ENCODE measurements at regions not wholly inside any gene's neighbourhood (a gene's known extent, or its start where the extent isn't known, plus 50 kb on each side); places are given as distances from the start of the nearest gene placed in this dataset.

GRCh38 chr3:181362378-181362777 is 349.3 kb upstream of the SOX2 start:
- Histone ChIP-seq H3K27me3 (no peaks in the 10 kb centered on the region), H3K4me1 (no peaks in the 10 kb centered on the region), H3K9me3 (no peaks in the 10 kb centered on the region), H3K4me3 (no peak overlapping the region), H3K27ac (no peak overlapping the region), H3K36me3 (no peaks in the 10 kb centered on the region)
- no peak for DNase-seq (ENCODE audit: low spot score in 2 of 2)
- no peak for TF ChIP-seq EP300 (IDR thresholded peaks at IDR 0.05)

DNA sequence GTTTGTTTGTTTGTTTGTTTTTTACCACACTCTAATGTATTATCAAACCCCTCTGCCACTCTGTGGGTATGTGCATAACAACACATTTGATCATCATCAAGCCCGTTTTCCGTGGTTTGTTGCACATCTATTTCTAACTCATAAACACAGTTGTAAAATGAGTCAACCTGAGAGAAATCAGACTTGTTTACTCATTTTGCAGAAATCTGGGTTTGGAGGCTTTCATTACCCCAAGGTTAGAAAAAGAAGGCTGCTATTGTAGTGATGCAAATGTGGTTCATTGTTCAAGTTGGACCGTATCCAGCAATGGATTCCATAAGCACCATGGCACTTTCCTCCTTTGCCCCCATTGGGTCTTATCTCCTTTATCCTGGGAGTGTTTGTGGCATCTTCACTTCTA is 353.2 kb upstream of the SOX2 start:
- TF ChIP-seq, protein P1, sequence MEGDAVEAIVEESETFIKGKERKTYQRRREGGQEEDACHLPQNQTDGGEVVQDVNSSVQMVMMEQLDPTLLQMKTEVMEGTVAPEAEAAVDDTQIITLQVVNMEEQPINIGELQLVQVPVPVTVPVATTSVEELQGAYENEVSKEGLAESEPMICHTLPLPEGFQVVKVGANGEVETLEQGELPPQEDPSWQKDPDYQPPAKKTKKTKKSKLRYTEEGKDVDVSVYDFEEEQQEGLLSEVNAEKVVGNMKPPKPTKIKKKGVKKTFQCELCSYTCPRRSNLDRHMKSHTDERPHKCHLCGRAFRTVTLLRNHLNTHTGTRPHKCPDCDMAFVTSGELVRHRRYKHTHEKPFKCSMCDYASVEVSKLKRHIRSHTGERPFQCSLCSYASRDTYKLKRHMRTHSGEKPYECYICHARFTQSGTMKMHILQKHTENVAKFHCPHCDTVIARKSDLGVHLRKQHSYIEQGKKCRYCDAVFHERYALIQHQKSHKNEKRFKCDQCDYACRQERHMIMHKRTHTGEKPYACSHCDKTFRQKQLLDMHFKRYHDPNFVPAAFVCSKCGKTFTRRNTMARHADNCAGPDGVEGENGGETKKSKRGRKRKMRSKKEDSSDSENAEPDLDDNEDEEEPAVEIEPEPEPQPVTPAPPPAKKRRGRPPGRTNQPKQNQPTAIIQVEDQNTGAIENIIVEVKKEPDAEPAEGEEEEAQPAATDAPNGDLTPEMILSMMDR (IDR thresholded peaks at IDR 0.05) = no peak
- no peak for TF ChIP-seq EP300 (IDR thresholded peaks at IDR 0.05)
- no peak for TF ChIP-seq POLR2A (IDR thresholded peaks at IDR 0.05)

DNA sequence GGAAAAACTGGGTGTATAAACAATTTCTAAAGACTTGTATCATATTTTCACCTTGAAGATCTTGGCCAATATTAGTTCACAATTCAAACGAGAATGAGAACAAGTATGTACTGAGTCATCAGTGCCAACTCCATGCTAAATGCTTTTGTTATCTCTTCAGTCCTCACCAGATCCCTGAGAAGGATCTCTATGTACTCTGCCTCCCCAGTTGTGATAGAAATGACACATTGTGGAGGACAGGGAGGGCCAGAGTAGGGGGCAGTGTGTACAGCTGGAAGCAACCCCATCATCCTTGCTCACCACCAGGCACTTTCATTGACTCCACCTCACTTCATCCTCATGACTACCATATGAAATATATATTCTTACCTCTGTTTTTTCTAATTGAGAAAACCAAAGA is 353.7 kb upstream of the SOX2 start:
- TF ChIP-seq, protein P1 (IDR thresholded peaks at IDR 0.05) = no peak
- TF ChIP-seq POLR2A (IDR thresholded peaks at IDR 0.05) (no peak), EP300 (IDR thresholded peaks at IDR 0.05) (no peak)
- H3K4me3 ChIP-seq = no peak overlapping the region
- no peaks in the 10 kb centered on the region for H3K4me1 ChIP-seq
- no peaks in the 10 kb centered on the region for H3K27me3 ChIP-seq
- 24 to 32% methylated on average over 1 of the region's 1 CpG for WGBS, 2 donors
- no peaks in the 10 kb centered on the region for H3K9me3 ChIP-seq
- DNase-seq (ENCODE audit: low spot score in 2 of 2) = no peak
- H3K27ac ChIP-seq = no peak overlapping the region
- no peaks in the 10 kb centered on the region for H3K36me3 ChIP-seq

More for the DNA sequence above, 353.2 kb upstream of the SOX2 start:
- DNase-seq (ENCODE audit: low spot score in 2 of 2) = no peak
- Histone ChIP-seq H3K27me3 (no peaks in the 10 kb centered on the region), H3K27ac (no peak overlapping the region), H3K36me3 (no peaks in the 10 kb centered on the region), H3K9me3 (no peaks in the 10 kb centered on the region), H3K4me1 (no peaks in the 10 kb centered on the region), H3K4me3 (no peak overlapping the region)
- 66 to 81% methylated on average over 3 of the region's 3 CpGs for WGBS, 2 donors

GRCh38 chr3:181354140-181354539 is 357.6 kb upstream of the SOX2 start:
- H3K27ac ChIP-seq = no peak overlapping the region
- H3K9me3 ChIP-seq = no peaks in the 10 kb centered on the region
- H3K4me3 ChIP-seq = no peak overlapping the region
- H3K27me3 ChIP-seq = no peaks in the 10 kb centered on the region
- no peaks in the 10 kb centered on the region for H3K4me1 ChIP-seq
- TF ChIP-seq, protein P1 (IDR thresholded peaks at IDR 0.05) = no peak
- no peak for TF ChIP-seq POLR2A (IDR thresholded peaks at IDR 0.05)
- TF ChIP-seq EP300 (IDR thresholded peaks at IDR 0.05) = no peak
- no peak for DNase-seq (ENCODE audit: low spot score in 2 of 2)
- H3K36me3 ChIP-seq = no peaks in the 10 kb centered on the region

DNA sequence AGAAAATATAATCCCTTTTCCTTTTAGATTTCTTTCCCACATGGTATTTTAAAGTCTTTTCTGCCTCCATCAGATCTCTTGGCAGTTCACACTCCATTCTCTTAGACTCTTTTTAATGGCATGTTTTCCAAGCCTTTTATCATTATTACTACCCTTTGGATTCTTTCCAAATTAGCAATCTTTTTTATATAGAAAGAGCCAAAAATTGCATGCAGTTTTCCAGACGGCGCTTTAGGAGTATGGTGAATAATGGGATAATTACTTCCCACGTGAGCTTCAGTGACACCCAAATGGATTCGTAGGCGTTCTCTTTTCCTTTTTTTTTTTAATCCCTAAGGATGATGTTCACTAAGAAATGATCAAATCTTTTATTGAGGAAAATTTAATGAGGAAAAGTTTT is 354.8 kb upstream of the DNAJC19 start:
- H3K9me3 ChIP-seq = peaks cover 0 to 7% (median 0%) of the 10 kb centered on the region in 4 donors
- H3K27ac ChIP-seq = no peak overlapping the region
- H3K4me3 ChIP-seq = no peak overlapping the region
- H3K27me3 ChIP-seq = no peaks in the 10 kb centered on the region
- no peak for DNase-seq (ENCODE audit: low spot score in 2 of 2)
- TF ChIP-seq EP300 (IDR thresholded peaks at IDR 0.05) = no peak
- TF ChIP-seq POLR2A (IDR thresholded peaks at IDR 0.05) = no peak
- TF ChIP-seq, protein P1 (IDR thresholded peaks at IDR 0.05) = no peak
- H3K4me1 ChIP-seq = no peaks in the 10 kb centered on the region
- H3K36me3 ChIP-seq = no peaks in the 10 kb centered on the region
- WGBS, 2 donors = 49 to 55% methylated on average over 5 of the region's 5 CpGs

GRCh38 chr3:181336597-181336996 is 347.1 kb upstream of the DNAJC19 start:
- TF ChIP-seq, protein P1 (IDR thresholded peaks at IDR 0.05) = no peak
- no peak for TF ChIP-seq EP300 (IDR thresholded peaks at IDR 0.05)
- TF ChIP-seq POLR2A (IDR thresholded peaks at IDR 0.05) = no peak
- DNase-seq (ENCODE audit: low spot score in 2 of 2) = no peak
- no peaks in the 10 kb centered on the region for H3K36me3 ChIP-seq
- H3K4me3 ChIP-seq = no peak overlapping the region
- H3K27me3 ChIP-seq = no peaks in the 10 kb centered on the region
- 57 to 62% methylated on average over 2 of the region's 2 CpGs for WGBS, 2 donors
- H3K9me3 ChIP-seq = peaks cover 0 to 7% (median 0%) of the 10 kb centered on the region in 4 donors
- H3K4me1 ChIP-seq = no peaks in the 10 kb centered on the region
- no peak overlapping the region for H3K27ac ChIP-seq

Measured in tibial nerve (tissue), 4 donors.